HG02571 (cell line): ENCODE measurements at regions not wholly inside any gene's neighbourhood (a gene's known extent, or its start where the extent isn't known, plus 50 kb on each side); places are given as distances from the start of the nearest gene placed in this dataset.

Experiments
- ATAC-seq: cut with Tn5 transposase; IDR thresholded peaks from one replicate; pipeline ENCODE4 v1.9.1; 2021; ENCODE audit warnings: mild to moderate bottlenecking, moderate library complexity; ENCODE audit not compliant: unreplicated experiment

DNA sequence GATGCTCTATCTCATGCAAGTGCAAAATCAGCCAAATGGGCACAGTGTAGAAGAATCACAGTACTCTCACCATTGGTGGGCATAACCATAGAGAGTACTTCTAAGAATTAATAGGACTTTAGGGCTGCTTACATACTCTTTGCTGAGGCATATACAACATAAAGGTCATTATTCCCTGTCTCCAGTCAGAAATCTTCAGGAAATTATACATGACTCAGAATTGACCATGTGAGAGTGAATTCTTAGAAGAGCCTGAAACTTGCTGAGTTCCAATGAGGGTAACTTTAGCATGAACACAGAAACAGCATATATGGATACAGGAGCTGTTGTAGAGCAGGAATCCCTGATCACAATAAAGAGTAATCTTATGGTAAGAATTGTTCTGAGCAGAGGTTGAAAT is 498.7 kb downstream of the TENT5A start:
- ATAC-seq, result no peak

DNA sequence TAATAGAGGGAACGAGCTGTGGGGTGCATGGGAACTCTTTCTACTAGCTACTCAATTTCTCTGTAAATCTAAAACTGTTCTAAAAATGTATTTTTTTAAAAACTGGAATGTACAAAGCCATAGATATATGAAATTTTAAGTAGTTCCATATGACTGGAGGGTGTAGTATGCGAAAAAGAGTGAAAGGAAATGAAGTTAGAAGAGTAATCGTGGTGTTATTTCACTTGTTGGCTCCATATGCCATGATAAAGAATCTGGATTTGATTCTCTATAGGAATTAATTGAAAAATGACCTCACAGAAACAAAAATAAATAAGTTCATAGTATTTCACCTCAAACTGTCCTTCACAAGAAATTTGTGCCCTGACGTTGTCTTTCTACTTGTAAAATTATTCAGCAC is 500.2 kb downstream of the TENT5A start:
- ATAC-seq, result no peak

DNA sequence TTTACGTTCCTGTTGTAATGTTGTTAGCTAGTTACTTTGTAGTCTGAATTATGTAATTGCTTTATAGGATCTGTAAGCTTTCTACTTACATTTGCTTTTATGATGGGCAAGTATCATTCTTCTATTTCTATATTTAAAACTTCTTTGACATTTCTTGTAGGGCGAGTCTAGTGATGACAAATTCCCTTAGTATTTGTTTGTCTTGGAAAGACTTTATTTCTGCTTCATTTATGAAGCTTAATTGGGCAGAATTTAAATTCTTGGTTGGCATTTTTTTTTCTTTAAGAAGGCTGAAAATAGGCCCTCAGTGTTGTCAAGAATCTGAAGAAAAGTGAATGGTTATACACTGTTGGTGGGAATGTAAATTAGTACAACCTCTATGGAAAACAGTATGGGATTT is 506.3 kb downstream of the TENT5A start:
- ATAC-seq, result no peak

DNA sequence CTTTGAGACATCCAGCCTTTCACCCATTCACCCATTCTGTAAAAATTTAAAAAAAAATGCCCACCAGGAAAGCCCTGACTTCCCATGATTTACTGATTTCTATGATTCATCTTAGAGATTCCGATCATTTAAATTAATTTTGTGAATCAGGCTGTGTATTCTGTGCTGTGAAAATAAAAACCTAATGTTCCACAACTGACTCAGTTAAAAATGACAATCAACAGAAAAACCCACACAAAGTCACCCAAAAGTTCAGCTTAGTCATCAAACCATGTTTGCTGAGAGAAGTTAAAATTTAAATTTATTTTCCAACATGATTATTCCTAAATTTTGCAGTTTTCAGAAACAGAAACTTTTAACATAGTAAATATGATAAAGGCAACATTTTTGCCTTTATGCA is 509.9 kb downstream of the TENT5A start:
- no peak for ATAC-seq

DNA sequence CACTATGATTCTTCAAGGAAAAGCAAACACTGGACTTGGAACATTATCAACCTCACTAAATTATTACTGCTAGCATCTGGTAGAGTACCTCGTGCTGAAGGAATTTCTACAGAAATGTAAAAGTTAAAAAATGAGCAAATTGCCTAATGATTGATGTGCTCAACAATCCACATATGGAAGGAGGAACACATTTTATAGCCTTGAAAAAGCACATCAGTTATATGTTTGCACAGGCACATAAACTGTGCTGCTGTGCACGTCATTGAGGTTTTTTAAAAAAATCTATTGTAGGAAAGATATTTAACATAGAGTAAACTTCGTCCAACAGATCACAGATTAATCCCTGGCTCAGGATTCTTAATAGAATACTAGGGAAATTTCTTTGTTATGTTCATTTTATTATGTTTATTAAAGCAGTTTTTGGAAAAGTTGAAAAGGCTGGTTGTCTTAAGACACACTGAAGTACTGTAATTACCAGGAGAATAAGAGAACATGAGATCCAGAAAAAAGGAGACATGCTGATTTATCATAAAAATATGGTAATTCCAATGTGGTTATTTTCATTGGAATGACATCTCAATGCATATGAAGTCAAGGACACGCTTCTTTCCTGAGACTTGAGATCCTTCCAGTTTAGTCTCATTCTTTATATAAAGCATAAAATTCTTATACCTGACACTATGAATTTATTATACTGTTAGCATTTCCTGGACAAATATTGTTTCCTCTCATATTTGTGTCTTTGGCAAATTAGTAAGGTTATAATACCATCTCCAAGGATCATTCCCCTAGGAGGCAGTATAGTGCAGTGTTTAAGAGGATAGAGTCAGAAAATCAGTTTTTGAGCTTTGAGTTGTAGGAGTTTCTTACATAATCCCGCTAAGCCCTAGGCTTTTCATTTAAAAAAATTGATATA is 511.1 kb downstream of the TENT5A start:
- no peak for ATAC-seq

DNA sequence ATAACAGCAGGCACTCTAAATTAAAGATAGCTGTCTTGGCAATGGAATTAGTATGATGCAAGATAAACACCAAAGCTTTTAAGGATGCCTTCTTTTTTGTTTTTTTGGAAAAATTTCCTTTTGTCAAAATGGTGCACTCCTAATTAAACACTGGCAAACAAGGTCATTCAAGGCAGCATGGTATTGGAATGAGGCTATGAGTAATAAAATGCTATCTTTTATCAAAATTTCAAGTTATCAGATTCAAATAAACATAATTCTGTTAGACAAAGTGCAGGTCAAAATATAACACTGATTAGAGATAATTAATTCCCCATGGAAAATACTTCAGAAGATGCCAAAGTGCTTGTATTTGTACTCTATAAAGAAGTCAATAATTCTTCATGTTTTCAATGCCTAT is 514.1 kb downstream of the TENT5A start:
- ATAC-seq, result no peak

DNA sequence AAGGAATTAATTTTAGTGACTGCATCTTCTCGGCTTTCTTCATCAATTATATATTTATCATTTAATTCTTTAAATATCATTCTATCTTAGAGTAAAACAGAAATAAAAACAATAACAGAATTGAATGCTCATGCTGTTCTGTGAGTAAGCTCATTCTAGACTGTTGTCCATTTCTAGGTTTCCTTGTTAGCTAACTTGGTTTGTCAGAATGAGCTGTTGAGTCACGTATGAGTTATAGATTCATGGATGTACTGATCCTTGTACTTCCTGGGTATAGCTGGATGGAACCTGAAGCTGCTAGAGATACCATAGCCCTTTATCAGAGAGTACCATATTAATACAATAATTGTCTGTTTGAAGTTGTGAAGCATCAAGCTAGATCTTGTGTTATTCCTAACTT is 515.3 kb downstream of the TENT5A start:
- ATAC-seq, result no peak

DNA sequence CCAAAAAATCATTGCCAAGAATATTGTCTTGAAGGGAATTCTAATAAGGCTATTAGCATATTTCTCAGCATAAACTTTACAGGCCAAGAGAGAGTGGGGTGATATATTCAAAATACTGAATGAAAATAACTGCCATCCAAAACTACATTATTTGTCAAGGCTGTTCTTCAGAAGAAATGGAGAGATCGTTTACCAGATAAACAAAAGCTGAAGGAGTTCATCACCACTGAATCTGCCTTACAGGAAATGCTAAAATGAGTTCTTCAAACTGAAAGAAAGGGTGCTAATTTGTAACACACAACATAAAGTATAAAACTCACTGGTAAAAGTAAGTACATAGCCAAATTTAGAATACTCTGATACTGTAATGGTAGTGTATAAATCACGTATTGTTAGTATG is 517.0 kb downstream of the TENT5A start:
- ATAC-seq, result no peak

DNA sequence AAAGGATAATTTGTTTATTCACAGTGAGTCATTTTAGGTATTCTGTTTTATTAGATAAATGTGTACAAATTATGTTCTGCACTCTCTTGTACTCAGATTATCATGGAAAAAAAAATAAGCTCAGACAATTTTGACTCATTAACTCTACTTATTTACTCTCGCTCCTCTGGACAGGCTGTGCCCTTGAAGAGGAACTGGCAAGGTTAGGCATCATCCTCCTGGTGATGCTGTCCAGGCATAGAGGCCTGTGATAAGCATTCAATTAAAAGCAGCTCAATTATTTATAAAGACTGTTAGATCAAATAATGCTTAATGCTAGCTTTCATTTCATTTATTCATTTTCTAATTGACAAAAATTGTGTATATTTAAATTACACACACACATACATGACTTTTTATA is 518.5 kb downstream of the TENT5A start:
- no peak for ATAC-seq

DNA sequence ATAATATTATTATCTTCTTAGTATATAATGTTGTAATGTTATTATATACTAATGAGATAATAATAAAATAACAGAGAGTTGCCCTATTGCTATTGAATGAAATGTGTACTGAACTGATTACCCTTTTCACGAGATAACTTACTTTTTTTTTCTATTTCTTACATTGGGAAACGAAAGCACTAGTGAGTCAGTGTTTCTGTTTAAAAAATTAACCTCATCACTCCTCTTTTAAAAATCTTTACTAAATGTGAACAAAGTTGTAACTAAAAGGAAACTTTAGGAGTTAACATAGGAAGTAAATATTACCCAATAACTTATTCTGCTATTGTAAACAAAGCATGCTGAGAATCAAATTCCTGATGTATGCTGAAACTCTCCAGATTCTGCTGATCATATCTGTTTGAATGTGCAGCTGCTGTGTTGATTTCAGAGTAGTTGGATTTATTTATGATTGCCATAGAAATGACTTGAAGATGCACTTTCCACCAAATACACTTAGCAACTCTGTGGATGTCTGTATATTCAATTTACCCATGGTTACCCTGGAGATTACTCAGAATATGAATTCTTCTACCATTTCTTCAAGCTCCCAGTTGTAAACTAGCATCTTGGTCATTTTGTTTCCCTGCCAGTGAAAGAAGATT is 523.4 kb downstream of the TENT5A start:
- ATAC-seq, result no peak

DNA sequence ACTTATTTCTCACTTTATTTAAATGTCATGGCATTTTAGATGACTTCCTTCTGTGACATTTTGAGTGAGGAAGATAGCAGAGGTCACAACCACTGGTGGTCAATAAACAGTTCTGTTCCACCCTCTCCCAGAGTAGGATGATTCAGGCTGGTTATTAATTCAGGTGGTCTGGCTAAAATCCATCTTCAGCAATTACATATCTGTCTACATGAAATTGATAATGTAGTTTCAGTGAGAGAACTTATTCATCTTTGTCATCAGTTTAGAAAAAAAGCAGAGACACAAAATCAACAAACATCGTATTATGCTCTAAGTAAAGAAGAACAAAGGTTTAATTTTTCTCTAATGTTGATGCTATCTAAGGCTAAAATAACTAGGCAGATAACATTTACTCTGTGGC is 525.5 kb downstream of the TENT5A start:
- ATAC-seq, result no peak

DNA sequence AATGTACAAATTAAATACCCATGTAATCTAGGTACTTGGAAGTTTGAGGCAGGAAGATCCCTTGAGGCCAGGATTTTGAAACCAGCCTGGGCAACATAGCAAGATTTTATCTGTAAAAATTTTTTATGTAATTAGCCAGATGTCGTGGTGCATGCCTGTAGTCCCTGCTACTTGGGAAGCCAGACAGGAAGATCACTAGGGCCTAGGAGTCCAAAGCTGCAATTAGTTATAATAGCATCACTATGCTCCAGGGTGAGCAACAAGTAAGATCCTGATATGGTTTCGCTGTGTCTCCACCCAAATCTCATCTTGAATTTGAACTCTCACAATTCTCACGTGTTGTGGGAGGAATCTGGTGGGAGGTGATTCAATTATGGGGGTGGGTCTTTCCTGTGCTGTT is 535.8 kb downstream of the TENT5A start:
- no peak for ATAC-seq

DNA sequence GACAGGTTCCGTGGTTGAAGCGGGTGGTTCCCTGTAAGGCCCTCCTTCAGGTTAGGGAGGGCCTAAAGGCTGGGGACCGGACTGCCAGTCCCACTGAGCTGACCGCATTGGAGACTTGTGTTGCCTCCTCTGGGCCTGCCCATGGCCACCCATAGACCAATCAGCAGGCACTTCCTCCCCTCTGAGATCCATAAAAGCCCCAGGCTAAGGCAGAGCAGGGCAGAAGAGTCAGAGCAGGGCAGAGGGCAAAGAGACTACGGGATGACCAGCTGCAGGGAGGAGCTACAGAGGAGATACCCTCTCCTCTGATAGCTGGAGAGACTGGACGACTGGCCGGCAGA is 537.4 kb downstream of the TENT5A start:
- ATAC-seq, result no peak

DNA sequence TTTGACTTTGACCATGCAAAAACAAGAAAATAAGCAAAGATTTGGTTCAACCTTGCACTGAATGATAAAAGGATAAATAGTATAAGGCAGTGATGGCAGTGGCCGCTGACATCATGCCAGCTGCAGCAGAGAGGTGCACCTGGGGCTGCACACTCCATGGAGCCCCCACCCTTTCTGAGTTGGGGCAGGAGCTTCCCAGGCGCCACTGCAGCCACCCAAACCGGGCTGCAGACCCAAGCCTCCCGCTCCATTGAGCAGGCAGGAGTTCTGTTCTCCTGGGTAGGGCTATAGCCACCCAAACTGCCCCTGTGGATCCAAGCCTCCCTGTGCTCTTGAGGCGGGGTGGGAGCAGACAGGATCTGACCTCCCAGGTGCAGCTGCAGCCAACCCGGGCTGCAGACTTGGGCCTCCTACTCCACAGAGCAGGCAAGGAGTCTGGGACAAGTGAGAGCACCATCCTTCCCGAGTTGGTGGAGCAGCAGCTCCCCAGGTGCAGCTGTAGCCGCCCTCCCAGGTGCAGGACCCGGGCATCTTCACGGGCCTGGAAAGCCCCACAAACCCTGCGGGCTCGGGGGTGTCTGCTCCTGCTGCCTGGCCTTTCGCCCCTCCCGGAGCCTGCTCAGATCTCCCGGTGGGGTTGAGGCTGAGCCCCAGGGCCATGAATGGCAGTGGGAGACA is 537.9 kb downstream of the TENT5A start:
- no peak for ATAC-seq

DNA sequence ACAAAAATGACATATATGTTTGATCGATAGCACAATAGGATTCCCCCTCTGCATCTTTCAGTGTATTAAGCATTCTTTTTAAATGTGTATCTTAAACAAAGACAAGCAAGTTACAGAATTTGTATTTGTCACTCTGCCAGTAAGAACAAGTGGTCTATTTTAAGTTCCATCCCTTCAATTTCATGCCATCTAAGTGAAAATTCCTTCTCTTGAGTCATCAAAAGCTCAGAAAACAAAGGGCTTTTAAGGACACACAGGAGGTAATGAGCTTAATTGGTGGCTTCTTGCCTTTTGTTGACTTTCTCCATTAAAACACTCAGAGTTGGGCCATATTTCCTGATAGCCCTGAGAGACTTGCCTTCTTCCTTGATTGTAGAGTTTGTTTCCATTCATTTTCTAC is 547.8 kb downstream of the TENT5A start:
- no peak for ATAC-seq

DNA sequence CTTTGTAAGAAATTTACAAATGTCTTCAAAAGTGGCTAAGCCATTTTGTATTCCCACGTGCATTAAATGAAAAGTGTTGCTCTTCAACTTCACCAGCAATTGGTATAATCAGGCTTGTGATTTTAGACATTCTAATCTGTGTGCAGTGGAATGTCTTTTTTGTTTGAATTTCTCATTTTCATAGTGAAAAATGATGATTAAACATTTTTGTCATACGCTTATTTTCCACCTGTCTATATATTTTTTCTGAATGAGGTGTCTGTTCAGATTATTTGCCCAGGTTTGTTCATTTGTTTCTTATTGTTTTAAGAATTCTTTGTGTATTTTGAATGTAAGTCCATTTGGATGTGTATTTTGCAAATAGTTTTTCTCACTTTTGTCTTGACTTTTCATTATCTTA is 558.1 kb downstream of the TENT5A start:
- no peak for ATAC-seq

DNA sequence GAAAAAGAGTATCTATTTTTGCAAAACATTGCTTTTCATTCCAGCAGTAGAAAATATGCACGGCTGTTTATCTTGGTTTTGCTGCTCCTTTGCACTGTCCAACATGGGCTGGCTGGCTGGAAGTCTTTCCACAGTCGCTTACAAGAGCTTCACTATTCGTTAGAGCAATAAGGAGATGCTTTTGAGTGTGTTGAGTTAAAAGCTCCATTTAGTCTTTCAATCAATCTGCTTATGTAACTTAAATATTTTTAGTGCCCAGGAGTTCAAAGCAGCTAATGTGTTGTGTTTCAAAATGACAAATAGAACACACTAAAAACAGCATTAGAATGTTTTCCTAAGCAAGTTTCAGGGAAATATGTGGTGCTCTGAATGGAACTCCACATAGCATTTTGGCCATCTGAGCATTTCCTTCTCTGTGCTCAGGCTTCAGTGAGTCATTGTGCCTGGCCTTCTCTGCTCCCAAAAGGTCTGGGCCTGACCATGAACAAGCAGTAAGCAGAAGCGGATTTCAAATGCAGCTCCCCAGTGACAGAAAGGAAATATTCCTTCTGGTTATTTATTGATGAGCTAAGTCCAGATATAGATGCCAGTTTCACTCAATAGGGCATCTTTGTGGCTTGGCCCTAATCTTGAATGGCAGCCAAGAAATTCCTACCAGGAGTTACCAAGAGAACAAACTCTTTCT is 580.3 kb downstream of the TENT5A start:
- no peak for ATAC-seq

DNA sequence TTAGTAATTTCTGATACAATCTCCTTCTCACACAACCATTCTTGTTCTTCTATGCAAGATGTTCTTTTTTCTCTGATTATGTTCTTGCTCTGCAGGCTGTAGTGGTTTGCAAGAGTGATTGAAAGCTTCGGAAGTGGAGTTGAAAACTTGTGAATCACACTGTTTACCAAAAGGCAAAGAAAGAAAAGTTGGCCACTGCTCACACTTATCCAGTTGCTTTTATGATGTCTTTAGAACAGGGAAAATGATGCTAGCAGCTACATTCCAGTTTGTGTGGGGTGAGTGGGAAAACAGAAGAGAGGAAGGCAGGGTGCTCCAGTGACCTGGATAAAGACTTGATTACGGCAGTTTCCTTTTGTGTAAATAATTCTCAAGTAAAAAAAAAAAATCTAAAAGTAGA is 583.3 kb downstream of the TENT5A start:
- no peak for ATAC-seq

DNA sequence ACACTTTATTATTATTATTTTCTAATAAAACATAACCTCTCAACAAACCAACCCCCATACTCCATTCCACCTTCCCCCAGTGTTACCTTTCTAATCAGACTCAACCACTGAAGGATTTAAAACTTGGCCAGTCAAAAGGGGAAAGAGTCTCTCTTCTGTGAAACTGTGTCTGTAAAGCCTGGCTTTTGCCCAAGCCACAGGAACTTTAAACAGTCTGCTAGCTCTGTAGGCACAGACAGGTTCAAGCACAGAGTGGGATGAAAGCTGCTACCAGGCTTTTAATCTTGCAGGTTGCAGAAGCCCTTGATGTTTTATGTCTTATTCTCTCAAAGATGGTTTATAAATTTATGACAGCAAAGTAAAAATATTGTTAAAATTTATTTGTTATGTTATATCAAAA is 585.7 kb downstream of the TENT5A start:
- no peak for ATAC-seq

DNA sequence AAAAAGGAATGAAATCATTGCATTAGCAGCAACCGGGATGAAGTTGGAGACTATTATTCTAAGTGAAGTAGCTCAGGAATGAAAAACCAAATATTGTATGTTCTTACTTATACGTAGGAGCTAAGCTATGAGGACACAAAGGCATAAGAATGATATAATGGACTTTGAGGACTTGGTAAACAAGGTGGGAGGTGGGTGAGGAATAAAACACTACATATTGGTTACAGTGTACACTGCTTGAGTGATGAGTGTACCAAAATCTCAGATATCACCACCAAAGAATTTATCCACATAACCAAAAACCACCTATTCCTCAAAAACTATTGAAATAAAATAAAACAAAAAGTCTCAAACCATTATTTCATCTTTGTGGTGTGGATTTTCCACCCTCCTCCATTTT is 593.5 kb downstream of the TENT5A start:
- no peak for ATAC-seq

DNA sequence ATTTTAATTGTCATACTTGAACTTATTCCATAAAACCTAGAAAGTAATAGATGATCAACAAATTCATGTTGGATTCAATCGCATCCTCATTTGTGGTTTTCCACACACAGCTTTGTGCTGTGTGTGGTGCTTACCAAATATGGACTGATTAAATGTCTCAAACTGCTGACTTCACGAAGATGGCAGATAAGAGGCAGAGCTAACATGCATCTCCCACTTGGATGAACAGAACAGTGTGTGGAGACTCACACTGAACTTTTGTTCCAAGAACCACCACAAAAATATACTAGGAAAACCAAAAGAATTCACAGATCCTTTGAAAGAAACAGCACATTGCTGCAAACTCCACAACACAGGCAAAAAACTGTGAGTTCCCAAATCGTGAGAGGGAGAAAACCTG is 603.7 kb downstream of the TENT5A start:
- ATAC-seq, result no peak

DNA sequence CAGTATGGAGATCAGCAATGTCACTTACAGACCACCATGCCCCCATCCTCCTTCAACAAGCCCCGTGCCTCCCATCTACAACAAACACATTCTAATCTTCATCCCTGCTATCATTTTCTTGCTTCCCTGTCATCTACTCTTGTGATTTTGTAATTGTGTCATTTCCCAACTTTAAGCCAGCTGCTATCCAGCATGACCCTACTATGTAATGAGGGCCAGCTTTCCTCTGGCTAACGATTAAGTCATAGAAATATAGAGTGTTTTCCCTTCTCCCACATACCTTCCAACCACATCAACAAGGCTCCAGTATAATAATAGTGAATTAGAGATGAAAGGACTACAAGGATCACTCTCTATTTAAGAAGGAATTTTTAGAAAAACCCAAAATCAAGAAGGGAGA is 607.0 kb downstream of the TENT5A start:
- ATAC-seq, result no peak
